Amygdala (tissue), 56 donors: ENCODE measurements at regions not wholly inside any gene's neighbourhood (a gene's known extent, or its start where the extent isn't known, plus 50 kb on each side); places are given as distances from the start of the nearest gene placed in this dataset.

Source experiments
- DNase-seq, 56 donors: peaks; one replicate each; lab custom pipeline; 2025; lab: John Stamatoyannopoulos, UW

- DNase-seq: peak in 15 of 56 donors; percentile 4 to 44 (median 12)
Measured at GRCh38 chr1:185646202-185646683, 87.9 kb upstream of the HMCN1 start.

DNA sequence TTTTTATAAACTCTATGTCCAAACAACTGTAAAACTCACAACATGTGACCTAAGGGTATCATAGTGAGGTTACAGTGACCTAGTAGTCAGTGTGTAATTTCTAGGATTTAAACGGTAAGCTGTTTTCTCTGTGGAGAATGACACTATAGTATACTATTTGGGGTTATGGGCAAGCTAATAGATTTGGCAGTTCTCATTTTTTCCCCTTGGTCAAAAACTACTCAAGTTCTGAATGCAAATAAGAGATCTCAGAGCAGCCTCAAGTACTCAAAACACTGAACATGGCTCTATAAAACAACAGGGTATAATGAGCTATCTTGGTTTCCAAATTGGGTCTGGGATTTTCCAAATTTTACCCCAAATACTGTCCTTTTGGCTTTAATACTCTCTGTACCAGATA, 88.5 kb upstream of the HMCN1 start:
- DNase-seq: no peak

- no peak for DNase-seq
Measured at GRCh38 chr1:185645162-185645640, 89.0 kb upstream of the HMCN1 start.

DNA sequence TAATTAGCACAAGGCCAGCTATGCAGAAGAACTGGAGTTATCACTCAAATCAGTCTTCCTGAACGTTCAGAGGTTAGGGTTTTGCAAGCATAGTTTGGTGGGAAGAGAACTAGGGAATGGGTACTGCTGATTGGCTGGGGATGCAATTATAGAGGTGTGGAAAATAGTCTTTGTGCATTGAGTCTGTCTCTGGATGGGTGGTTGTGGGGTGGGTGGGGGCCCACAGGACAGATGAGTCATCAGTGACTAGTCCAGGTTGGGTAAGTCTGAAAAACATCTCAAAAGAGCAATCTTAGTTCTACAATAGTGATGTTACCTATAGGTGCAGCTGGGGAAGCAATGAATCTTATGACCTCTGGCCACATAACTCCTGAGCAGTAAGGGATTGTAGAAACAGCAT, 89.7 kb upstream of the HMCN1 start:
- no peak for DNase-seq

DNA sequence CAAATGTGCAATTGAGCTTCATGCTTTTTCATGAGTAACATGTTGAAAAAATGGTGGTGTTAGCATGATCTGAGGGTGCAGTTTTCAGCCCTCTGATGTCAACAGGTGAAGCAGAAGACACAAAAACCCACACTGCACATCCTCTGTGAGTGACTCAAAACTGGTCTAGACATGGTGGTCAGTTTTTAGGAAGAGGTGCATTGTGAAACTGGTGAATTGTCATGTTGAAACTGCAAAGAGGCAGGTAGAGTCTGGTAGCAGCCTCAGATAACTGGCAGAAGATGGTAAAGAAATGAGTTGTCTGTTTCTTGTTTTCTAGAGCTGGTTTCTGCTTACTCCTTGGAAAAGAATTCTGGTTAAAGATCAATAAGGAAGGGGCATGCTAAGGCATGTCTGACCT, 97.3 kb upstream of the HMCN1 start:
- no peak for DNase-seq

DNA sequence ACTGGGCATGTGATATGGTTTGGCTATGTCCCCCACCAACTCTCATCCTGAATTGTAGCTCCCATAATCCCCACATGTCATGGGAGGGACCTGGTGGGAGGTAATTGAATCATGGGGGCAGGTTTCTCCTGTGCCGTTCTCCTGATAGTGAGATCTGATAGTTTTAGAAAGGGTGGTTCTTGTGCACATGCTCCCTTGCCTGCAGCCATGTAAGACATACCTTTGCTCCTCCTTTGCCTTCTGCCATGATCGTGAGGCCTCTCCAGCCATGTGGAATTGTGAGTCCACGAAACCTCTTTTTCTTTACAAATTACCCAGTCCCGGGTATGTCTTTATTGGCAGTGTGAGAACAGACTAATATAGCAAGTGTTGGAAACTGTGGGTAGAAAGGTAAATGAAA, 99.5 kb upstream of the HMCN1 start:
- DNase-seq: no peak

DNA sequence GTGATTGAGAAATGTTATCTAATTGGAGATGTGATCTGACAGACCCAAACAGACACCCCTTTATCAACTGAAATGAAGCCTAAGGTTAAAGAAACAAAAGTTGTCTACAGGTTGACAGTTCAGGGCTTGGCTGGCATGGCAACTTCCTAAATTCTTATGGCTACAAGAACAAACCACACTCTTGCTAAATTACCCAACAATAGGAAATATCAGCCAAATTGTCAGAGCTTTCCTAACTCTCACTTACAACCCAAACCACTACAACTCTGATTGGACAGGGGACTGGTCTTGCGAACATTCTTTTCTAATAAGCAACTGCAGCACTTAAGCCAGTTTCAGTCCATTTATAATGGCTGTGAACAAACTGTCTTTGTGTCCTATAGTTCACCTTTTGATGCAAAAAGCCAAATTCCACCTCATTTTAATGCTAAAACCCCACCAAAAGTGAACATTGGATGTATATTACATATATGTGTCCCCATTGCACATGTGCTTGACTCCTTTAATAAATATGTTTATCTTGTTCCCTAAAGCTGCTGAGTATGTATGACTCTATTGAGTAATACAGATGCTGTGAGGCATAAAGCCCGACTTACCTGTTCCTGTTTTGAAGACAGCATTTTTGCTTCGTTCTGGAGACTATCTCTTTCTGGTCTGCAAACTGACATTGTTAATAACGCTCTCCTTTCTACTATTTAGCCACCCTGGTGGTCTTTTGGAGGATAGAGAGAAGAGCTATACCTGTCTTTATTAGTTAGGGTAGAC, 101.3 kb upstream of the HMCN1 start:
- no peak for DNase-seq

GRCh38 chr1:185631843-185632242, 102.3 kb upstream of the HMCN1 start:
- no peak for DNase-seq

DNA sequence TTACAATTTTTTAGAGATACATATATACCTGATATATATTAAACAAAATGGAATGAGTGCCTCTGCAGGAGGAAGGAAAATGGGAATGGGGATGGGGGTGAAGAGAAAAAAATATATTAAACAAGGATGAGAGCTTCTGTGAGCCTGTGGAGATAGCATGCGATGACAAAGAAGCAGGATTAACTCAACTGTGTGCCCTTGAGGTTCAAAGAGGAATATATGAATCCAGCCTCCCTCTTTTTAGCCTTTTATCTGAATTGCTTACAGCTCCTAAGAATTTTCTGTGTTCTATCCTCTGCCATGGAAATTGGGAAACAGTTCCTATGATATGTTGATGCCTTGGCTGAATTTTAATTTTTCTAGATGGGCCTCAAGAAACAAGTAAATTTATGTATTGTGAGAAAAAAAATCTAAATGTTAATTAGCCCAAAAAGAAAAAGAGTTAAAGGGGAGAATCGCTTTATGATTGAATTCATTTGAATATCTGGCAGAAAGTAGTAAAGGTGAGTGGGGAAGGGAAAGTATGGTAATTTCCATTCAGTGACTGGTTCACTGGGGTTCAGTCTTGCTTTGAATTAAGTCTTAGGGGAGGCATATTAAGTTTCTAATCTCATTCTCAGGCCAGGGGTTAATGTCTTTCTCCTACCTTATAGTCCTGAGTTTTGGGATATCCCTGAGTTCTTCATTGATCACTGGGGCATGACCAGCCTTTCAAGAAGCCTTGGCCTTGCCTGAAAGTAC, 106.3 kb upstream of the HMCN1 start:
- no peak for DNase-seq

- DNase-seq: no peak
Measured at GRCh38 chr1:185627171-185627570, 107.0 kb upstream of the HMCN1 start.

DNA sequence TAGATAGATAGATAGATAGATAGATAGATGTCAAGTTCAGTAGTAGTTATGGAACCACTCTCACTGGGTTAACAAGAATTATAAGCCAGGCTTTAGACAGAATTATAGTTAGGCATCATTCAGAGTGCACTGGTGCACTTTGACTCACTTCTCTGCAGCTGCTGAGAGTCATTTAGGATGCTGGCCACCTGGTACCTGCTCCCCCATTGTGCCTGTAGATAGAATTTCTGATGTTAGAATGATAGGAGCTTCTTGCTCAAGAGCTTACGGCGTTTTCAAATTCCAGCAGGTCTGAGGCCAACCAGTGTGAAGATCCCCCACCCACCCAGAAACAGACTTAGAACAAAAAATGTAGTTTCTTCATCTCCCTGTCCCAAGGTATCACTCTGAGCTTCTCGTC, 107.8 kb upstream of the HMCN1 start:
- no peak for DNase-seq

DNA sequence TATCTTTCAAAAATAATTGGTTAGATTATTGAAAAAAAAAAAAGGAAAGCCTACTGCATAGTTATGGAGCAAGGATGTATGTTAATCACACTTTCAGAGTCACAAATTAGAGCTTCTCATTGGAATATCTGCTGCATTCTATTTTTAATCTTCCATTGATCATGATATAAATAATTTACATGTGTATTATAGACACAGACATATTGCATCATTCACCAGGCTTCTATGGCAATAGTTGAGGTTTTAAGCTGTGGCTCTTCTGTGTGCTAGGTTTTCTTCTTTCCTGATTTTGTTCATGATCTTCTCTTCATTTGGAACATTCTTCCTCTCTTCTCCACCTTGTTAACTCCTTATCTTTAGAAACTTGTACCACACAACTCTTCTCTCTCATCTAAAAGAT, 123.2 kb upstream of the HMCN1 start:
- no peak for DNase-seq

GRCh38 chr1:185608177-185608576, 126.0 kb upstream of the HMCN1 start:
- DNase-seq: no peak

DNA sequence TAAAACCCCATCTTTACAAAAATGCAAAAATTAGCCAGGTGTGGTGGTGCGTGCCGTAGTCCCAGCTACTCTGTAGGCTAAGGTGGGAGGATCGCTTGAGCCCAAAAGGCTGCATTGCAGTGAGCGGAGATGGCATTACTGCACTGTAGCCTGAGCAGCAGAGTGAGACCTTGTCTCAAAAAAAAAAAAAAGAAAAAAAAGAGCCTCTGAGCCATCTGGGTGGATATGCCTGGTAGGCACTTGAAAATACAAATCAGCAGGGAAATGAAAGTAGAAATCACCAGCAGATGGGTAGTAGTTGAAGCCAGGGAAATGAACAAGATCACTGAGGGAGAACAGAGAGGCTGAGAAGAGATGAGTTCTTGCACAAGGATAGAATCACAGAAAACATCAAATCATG, 131.0 kb upstream of the HMCN1 start:
- DNase-seq: no peak

GRCh38 chr1:185601189-185601588, 133.0 kb upstream of the HMCN1 start:
- DNase-seq: no peak

DNA sequence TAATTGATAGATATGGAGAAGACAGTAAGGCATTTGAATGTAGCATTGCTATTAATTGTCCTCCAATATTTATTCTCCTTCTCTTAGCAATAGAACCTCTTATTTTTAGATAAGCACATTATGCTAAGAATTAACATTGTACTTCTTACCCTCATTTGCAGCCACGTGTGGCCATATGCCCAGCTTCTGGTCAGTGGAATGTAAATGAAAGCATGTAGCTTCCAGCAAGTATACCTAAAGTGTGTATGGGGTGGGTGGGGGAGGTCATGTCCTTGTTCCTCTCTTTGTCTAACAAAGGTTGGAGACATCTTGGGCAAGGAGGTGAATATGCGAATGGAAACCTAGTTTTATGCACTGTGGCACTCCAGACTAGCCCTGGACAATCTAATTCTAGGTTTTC, 133.6 kb upstream of the HMCN1 start:
- DNase-seq: no peak

DNA sequence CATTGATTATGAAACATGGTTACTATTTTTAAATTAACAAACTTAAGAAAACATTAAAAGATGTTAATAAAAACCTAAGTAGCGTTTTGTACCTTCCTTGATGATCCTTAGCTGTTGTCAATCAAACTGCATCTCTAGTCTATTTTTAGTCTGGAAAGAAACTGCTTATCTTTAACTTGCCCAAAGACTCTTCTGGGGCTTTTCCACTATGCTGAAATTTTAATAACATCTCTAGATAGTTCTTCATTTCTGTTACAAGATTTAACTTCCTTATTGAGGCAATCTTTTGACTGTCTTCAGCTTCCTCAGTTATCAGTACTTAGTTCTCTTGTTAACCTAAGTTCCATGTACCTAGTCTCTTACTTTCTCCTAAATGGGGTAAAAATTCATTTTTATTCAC, 135.9 kb upstream of the HMCN1 start:
- no peak for DNase-seq

- DNase-seq: peak in 2 of 56 donors; percentile 0 to 1
Measured at GRCh38 chr1:185595835-185596667, 138.1 kb upstream of the HMCN1 start.

DNA sequence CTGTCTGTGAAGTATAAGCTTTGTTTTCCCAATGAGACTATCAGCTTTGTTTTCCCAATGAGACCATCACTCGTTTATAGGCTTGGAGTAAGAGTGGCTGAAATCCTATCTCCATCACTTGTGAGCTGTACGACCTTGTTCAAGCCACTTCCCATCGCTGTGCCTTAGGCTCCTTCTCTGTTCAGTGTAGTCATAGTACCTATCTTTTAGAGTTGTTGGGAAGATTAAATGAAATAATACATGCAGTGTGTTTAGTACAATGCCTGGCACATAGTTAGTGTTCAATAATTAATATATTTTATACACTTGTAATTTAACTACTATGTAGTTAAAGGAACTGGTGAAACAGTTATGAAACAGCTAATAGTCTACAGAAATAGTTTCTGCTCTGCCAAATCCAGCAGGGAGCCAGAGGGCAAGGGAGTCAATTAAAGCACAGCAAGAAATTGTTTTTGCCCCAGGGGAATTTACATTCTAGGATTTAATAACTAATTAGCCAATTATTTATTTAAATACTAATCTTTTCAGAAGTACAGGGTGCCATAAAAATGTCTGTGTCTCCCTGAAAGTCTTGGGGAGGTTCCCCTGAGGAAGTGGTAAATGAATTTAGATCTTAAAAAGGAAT, 139.3 kb upstream of the HMCN1 start:
- no peak for DNase-seq

DNA sequence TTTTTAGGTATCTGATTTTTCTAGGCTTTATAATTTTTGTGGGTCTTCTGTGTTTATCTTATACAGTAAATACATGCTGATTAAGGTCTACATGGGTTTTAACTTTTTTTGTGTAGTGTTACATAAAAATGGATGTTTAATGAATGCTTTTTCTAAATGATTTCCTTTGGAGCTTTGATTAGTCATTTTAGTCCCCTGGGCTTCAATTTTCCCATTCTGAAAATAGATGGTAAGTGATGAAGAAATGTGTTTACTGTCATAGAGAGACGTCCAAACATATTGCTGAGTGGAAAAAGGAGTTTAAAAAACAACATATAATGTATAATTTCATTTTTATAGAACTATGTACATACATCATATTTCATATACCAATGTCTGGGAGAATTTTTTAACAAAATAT, 140.9 kb upstream of the HMCN1 start:
- no peak for DNase-seq

GRCh38 chr1:185585770-185586169, 148.4 kb upstream of the HMCN1 start:
- DNase-seq: no peak
